ENCODE measurements at regions not wholly inside any gene's neighbourhood (a gene's known extent, or its start where the extent isn't known, plus 50 kb on each side); places are given as distances from the start of the nearest gene placed in this dataset.

DNA sequence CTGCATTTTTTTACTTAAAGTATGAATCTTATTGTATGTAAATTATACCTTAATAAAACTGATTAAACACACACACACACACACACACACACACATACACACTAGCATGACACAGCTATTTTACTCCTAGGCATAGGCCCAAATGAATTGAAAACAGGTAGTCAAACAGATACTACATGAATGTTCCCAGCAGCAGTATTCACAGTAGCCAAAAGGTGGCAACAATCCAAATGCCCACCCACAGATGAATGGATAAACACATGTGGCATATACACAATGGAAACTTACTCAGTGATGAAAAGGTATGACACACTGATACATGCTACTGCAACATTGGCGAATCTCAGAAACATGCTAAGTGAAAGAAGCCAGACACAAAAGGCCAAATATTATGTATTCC, 223.5 kb downstream of the CYB561 start:
- TF ChIP-seq FOXM1 (IDR thresholded peaks at IDR 0.05; ENCODE audit: borderline replicate concordance, low read depth): no peak
- TF ChIP-seq, protein P1, sequence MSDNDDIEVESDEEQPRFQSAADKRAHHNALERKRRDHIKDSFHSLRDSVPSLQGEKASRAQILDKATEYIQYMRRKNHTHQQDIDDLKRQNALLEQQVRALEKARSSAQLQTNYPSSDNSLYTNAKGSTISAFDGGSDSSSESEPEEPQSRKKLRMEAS (IDR thresholded peaks at IDR 0.05): no peak
- TF ChIP-seq EP300 (IDR thresholded peaks at IDR 0.05; ENCODE audit: borderline replicate concordance): no peak
- TF ChIP-seq, protein P2, sequence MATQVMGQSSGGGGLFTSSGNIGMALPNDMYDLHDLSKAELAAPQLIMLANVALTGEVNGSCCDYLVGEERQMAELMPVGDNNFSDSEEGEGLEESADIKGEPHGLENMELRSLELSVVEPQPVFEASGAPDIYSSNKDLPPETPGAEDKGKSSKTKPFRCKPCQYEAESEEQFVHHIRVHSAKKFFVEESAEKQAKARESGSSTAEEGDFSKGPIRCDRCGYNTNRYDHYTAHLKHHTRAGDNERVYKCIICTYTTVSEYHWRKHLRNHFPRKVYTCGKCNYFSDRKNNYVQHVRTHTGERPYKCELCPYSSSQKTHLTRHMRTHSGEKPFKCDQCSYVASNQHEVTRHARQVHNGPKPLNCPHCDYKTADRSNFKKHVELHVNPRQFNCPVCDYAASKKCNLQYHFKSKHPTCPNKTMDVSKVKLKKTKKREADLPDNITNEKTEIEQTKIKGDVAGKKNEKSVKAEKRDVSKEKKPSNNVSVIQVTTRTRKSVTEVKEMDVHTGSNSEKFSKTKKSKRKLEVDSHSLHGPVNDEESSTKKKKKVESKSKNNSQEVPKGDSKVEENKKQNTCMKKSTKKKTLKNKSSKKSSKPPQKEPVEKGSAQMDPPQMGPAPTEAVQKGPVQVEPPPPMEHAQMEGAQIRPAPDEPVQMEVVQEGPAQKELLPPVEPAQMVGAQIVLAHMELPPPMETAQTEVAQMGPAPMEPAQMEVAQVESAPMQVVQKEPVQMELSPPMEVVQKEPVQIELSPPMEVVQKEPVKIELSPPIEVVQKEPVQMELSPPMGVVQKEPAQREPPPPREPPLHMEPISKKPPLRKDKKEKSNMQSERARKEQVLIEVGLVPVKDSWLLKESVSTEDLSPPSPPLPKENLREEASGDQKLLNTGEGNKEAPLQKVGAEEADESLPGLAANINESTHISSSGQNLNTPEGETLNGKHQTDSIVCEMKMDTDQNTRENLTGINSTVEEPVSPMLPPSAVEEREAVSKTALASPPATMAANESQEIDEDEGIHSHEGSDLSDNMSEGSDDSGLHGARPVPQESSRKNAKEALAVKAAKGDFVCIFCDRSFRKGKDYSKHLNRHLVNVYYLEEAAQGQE (IDR thresholded peaks at IDR 0.05; ENCODE audit: low read depth): no peak
- TF ChIP-seq TCF12 (IDR thresholded peaks at IDR 0.05; ENCODE audit: low read depth): no peak
- TF ChIP-seq NFIC (IDR thresholded peaks at IDR 0.05): no peak
- no peak for TF ChIP-seq CEBPB (IDR thresholded peaks at IDR 0.05)
- no peak for TF ChIP-seq TAF1 (IDR thresholded peaks at IDR 0.05; ENCODE audit: low read depth)
